Glomerular endothelial cell (primary cell): ENCODE measurements at regions not wholly inside any gene's neighbourhood (a gene's known extent, or its start where the extent isn't known, plus 50 kb on each side); places are given as distances from the start of the nearest gene placed in this dataset.

Experiments
- DNase-seq: peaks from one replicate; pipeline ENCODE4 v3.0.0-alpha.2; 2011; ENCODE audit warnings: low read depth, low spot score; ENCODE audit errors: extremely low read depth

DNA sequence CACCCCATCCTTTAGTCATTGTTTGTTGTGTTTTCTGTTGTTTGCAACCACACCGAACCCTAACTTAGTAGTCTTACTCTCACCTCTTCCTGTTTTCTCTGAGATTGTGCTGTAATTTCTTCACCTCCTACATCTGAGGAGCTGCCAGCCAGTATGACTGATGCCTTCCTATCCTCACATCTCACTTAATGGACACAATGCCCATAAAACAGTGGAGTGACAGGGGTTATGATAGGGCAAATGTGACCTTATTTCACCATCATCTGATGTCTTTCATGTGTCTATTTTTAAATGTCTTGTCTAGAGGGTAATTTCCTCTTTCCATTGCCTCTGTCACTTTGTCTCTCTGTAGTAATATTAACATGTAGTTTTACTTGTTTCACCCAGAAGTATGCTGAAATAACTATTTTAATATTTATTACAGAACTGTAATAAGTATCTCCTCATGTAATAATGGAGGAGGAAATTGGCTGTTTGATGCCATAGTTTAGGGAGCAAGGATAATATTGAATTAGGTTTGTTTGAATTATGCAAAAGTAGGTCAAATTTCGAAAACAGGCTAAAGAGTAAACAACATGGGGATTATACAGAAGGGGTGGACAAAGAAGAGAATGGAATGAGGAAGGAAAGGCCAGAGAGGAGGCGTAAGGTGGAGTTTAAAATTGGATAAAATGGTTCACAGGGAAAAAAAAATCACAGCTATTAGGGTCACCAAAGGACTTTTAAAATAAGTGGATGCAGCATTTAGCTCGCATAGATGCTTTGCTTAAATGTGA is 103.5 kb upstream of the SPRY2 start:
- DNase-seq: no peak

DNA sequence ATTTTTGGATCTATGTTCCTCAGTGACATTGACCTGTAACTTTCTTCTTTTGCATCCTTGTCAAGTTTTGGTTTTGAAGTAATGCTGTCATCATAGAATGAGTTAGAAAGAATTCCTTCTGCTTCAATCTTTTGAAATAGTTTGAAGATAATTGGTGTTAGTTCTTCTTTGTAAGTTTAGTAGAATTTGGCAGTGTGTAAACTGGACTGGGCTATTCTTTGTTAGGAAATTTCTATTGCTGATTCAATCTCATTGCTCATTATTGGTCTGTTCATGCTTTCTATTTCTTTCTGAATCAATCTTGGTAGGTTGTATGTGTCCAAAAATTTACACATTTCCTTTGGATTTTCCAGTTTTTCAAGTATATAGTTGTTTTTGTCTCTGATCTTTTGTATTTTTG is 101.7 kb upstream of the SPRY2 start:
- no peak for DNase-seq

DNA sequence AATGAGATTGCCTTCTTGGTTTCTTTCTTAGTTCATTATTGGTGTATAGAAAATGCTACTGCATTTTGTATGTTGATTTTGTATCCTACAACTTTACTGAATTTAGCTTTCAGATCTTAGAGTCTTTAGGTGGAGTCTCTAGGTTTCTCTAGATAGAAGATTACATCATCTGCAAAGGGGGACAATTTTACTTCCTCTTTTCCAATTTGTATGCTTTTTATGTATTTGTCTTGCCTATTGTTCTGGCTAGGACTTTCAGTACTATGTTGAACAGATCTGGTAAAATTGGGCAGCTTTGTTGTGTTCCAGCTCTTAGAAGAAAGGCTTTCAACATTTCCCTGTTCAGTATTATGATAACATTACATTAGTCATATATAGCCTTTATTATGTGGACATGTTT is 101.0 kb upstream of the SPRY2 start:
- DNase-seq: no peak

DNA sequence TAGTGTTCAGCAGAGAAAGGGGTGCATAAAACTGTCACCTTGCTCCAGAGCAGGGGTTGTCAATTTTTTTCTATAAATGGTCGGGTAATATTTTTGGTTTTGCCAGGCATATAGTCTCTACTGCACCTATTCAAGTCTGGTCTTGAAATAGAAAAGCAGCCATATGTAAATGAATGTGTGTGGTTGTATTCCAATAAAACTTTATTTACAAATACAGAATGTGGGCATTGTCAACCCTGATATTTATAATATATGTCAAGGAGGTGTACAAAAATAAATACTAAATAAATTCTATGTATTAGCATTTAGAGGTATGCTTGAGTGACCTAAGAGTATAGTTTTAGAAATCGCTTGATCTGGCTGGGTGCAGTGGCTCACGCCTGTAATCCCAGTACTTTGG is 97.6 kb upstream of the SPRY2 start:
- DNase-seq: no peak

DNA sequence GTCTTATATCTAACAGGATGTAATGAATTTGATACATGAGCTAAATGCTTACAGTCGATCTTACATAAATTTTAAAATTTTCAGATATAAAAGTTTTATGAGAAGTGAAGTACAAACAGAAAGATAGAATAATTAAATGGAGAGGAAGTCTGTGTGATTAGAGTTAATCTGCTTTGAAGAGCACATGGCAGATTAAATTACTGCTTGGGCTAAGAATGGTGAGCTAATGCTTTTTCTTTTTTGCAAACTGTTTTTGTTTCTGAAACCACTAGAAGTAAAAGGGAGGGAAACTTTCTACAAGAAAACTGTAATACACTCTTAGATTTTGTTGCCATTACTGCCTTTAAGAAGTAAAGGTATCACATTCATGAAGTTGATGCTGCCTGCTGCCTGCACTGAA is 96.3 kb upstream of the SPRY2 start:
- DNase-seq: no peak

DNA sequence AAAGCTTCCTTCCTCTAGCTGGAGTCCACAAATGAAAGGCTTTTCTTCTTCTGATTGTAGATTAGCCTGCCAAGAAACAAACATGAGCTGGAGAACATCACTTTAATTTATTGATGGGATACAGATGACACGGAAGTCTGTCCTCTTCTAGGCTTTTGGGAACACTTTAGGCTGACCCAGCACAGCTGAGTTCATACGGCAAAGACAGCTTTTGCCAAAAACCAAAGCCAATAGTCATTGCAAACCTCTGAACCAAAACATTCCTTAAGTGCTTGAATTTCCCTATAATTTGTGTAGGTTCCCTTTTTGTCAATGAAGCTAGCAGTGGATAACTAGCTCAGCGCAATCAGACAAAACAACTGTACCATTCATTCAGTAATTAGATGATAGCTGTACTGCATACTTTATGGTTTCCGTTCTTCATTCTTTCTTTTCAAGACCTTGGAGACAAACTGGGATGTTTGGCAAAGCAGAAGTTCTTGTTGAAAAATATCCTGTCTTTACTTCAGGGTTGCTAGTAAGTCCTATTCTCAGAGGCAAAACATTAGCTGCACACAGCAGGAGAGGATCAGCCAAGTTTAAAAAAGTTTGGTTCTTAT is 95.7 kb upstream of the SPRY2 start:
- DNase-seq: no peak

DNA sequence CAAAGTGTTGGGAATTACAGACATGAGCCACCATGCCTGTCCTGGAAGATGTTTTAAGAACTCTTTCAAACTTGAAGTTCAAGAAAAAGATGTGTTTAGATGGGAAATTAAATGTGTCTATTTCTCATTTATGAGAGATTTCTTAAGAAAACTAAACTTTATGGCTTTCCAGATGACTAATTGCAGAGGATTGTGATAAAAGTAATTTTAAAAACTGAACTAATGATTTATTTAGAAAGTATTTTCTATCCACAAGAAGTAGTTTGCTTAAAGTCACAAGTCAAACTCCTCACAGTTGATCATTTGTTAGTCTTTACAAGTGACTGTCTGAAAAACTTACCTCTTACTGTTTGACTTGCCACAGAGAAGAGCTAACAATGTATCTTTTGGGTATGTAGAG is 89.6 kb upstream of the SPRY2 start:
- DNase-seq: no peak

DNA sequence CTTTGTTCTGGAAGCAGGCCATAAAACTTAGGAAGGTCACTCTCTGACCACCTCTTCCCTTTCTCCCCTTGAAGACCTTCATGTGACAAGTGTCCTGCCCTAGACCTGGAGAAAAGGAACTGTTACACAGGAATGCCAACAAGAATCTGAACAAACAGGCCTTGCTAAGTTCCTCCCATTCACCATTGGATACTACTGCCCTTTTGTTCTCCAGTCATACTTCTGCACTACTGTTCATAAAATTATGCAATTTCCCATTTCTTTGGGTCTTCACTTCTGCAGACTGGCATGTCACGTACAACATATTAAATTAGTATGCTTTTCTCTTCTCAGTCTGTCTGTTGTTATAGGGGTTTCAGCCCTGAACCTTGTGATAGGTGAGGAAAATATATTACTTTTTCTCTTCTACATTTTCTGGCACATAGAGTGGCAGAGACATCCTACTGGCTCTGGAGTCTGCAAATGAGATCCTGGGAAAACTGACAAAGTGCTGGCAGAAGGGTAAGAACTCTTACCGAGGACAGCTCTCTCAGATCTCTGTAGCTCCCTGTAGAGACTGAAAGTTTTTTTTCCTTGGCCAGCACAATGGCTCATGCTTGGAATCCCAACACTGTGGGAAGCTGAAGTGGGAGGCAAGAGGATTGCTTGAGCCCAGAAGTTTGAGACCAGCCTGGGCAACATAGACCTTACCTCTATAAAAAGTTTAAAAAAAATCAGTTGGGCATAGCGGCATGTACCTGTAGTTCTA is 87.6 kb upstream of the SPRY2 start:
- no peak for DNase-seq

DNA sequence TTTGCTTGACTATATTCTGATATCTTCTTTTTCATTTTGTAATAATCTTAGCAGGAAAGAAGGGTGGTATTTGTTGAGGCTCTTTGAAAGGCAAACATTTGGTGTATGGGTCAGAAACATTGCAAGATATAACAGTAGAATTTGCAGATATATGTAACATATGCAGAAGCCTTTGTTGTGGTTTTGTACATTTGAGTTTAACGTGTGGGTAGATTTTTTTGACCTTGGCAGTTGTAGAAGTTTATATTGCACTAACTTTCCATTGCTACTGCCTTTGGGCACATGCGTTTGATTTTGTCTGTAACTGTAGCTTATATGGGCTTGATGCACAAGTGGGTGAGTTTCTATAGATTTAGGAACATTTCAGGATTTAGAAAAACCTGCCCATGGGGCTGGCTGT is 78.5 kb upstream of the SPRY2 start:
- no peak for DNase-seq

DNA sequence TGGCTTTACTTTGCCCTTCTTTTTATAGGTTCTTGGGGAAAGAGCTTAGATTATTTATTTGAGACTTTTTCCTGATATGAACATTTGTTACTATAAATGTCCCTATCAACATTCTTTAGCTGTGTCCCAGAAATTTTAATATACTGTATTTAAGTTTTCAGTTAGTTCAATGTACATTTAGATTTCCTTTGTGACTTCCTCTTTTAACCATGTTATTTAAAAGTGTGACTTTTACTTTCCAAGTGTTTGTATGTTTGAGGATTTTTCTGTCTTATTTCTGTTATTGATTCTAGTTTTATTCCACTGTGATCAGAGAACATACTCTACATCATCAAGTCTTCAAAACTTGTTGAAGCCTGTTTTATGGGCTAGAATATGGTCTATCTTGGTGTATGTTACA is 72.7 kb upstream of the SPRY2 start:
- no peak for DNase-seq

DNA sequence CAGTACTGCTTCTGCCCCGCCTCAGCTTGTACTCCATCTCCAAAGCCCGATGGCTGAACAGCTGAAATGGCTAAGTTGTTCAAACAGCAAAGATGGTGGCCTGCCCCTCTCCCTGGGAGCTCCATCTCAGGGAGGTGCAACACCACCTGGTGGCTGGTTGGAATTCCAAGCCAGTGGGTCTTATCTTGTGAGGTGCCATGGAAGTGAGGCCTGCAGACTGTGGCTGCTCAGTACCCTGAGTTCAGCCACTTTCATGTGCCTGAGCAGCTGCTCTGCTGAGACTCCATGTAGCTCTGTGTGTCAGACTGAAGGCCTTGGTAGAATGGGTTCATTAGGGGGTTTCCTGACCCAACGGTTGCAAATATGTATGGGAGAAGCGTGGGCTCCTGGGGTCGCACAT is 67.3 kb upstream of the SPRY2 start:
- no peak for DNase-seq

DNA sequence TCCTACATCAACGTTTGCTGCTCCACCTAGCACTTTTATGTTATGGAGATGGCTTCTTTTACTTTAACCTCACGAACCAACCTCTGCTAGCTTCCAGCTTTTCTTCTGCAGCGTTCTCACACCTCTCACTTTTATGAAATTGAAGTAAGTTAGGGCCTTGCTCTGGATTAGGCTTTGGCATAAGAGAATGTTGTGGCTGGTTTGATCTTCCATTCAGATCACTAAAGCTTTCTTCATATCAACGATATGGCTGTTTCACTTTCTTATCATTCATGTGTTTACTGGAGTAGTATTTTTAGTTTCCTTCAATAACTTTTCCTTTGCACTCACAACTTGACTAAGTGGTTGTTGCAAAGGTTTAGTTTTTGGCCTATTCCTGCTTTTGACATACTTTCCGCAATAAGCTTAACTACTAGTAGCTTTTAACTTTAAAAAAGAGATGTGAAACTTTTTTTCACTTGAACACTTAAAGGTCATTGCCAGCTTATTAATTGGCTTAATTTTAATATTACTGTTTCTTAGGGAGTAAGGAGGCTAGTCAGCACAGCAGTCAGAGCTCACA is 60.0 kb upstream of the SPRY2 start:
- DNase-seq: no peak

DNA sequence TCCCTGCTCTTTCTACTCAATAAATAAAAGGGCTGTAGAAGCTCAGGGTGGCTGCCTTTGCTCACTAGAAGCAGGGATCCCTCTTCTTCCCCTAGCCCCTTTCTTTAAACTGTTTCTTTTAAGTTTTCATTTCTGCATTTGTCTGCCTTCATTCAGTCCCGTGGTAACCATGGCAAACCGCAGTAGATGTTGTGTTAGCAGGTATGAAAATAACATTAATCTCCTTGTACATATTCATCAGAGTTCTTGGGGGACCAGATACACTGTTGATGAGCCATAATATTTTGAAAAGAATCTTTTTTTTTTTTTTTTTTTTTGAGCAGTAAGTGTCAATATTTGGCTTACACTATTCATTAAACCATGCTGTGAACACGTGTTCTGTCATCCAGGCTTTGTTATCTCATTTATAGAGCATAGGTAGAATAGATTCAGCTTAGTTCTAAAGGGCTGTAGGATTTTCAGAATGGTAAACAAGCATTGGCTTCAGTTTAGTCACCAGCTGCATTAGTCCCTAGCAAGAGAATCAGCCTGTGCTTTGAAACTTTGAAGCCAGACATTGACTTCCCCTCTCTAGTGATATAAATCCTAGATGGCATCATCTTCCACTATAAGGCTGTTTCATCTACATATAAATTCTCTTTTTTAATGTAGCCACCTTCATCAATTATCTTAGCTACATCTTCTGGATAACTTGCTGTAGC is 59.4 kb upstream of the SPRY2 start:
- no peak for DNase-seq

DNA sequence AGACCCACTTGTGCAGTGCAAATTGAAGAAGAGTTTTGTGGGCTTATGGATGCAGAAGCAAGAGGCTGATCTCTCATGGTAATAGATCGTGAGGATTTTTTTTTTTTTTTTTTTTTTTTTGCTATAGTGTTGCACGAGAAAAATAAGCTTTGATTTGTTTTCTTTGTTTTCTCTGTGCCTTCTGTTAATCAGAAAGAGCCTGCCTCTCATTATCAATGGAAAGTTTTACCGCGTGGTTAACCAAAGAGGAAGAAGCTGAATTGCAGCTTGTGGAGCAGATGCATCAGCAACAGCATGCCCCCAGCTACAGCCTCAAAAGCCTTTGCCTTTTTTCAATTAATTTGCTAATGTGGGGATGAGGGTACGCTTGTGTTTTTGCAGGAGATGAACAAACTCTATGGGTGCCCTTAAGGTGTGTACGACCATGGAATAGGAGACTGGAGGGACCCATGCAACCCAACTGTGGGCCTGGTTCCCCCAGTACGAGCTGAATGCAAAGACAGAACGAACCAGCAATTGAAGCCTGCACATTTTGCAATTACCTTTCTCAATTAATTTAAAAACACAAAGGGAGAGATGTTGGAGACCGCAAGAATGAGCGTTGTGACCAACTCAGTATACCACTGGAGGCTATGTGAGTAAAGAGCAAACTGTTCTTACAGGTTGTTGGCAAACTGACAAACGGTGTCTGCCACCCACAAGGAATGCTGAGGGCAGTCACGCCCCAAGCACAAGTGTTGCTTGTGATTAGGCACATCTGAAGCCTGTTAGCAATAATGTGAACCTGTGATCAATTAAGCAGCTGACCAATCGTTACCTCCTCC is 58.6 kb upstream of the SPRY2 start:
- no peak for DNase-seq
